A549 (cell line): ENCODE measurements at regions not wholly inside any gene's neighbourhood (a gene's known extent, or its start where the extent isn't known, plus 50 kb on each side); places are given as distances from the start of the nearest gene placed in this dataset.

Source experiments
- ATAC-seq, 2 experiments: fragments of 200-7000 bp in 1 of 2; fragments of >200 bp in 1 of 2; cut with Nextera tagmentation in 1 of 2; cut with Tn5 transposase in 1 of 2; 3 replicates each; pipeline versions ENCODE4 v1.8.0 to v1.9.1; 2018 to 2020; ENCODE audit warnings: mild to moderate bottlenecking in 1 of 2, moderate library complexity in 1 of 2
- CTCF ChIA-PET: fragments of 300-600 bp; sonication (Branson Sonifier 250); formaldehyde crosslinking; extraction: SDS; loops from one replicate; lab custom pipeline; 2021; ENCODE audit warnings: antibody characterized with exemption, inconsistent platforms; lab: Yijun Ruan, JAX
- POLR2A ChIA-PET: fragments of 350-600 bp; formaldehyde crosslinking; extraction: SDS; loops from one replicate; lab custom pipeline; 2021; ENCODE audit warnings: antibody characterized with exemption, inconsistent platforms; lab: Yijun Ruan, JAX
- DNase-seq, 2 experiments: peaks; one replicate each; pipeline versions ENCODE4 v3.0.0 to v3.0.0-alpha.2; 2011 to 2016; ENCODE audit warnings: low read depth in 1 of 2, low spot score in 1 of 2
- FAIRE-seq: peaks from 2 replicates; lab custom pipeline; 2011; peaks lifted over from hg19 to GRCh38; lab: Jason Lieb, UNC
- H3K27ac ChIP-seq, 2 experiments: fragments of >200 bp; sonication (Bioruptor Twin); formaldehyde crosslinking; 3 replicates each; pipeline ENCODE4 v1.5.1; 2016 to 2017
- H3K4me1 ChIP-seq: fragments of >200 bp; sonication (Bioruptor Twin); formaldehyde crosslinking; 3 replicates; pipeline ENCODE4 v1.6.1; 2016
- H3K4me2 ChIP-seq: fragments of >200 bp; sonication (Bioruptor Twin); formaldehyde crosslinking; 3 replicates; pipeline ENCODE4 v1.6.1; 2016
- H3K4me3 ChIP-seq: fragments of >200 bp; sonication (Bioruptor Twin); formaldehyde crosslinking; 3 replicates; pipeline ENCODE4 v1.5.1; 2016
- H3K9me3 ChIP-seq: fragments of >200 bp; sonication (Bioruptor Twin); formaldehyde crosslinking; 3 replicates; pipeline ENCODE4 v1.6.1; 2016
- BHLHE40 ChIP-seq: IDR thresholded peaks from 2 replicates; pipeline ENCODE4 v1.6.1; 2012; ENCODE audit warnings: low read depth, low read length, inconsistent platforms
- CBX8 ChIP-seq: fragments of 200-600 bp; sonication (generic); IDR thresholded peaks from 2 replicates; pipeline ENCODE4 v1.6.1; 2016
- CTCF ChIP-seq: fragments of >200 bp; sonication (Bioruptor Twin); formaldehyde crosslinking; IDR thresholded peaks from 3 replicates; pipeline ENCODE4 v1.5.1; 2016
- EHMT2 ChIP-seq: fragments of 200-600 bp; sonication (generic); IDR thresholded peaks from 2 replicates; pipeline ENCODE4 v1.6.1; 2016; ENCODE audit warnings: antibody characterized with exemption, low read depth, mild to moderate bottlenecking, moderate library complexity
- FOSB ChIP-seq: fragments of 250-450 bp; sonication (Bioruptor Pico); IDR thresholded peaks from 2 replicates; pipeline ENCODE4 v1.5.0; 2020; ENCODE audit warnings: mild to moderate bottlenecking, moderate library complexity
- HOXB13 ChIP-seq: fragments of 250-450 bp; sonication (Bioruptor Pico); IDR thresholded peaks from 2 replicates; pipeline ENCODE4 v1.5.0; 2020; ENCODE audit warnings: low read depth, mild to moderate bottlenecking, moderate library complexity
- KDM5A ChIP-seq: fragments of 200-600 bp; sonication (generic); IDR thresholded peaks from 2 replicates; pipeline ENCODE4 v1.6.1; 2016; ENCODE audit warnings: antibody characterized with exemption, mild to moderate bottlenecking
- MAFK ChIP-seq: fragments of 450-650 bp; IDR thresholded peaks from 2 replicates; pipeline ENCODE4 v1.6.1; 2014; ENCODE audit not compliant: partially characterized antibody
- MAZ ChIP-seq: fragments of 150-350 bp; IDR thresholded peaks from 2 replicates; pipeline ENCODE4 v1.6.1; 2014; ENCODE audit warnings: antibody characterized with exemption, low read depth, low read length, borderline replicate concordance
- NR3C1 ChIP-seq: fragments of >200 bp; sonication (Bioruptor Twin); formaldehyde crosslinking; IDR thresholded peaks from 3 replicates; pipeline ENCODE4 v1.6.1; 2017
- PBX3 ChIP-seq: IDR thresholded peaks from 2 replicates; pipeline ENCODE4 v1.6.1; 2012
- PHF8 ChIP-seq: fragments of 200-600 bp; sonication (generic); IDR thresholded peaks from 2 replicates; pipeline ENCODE4 v1.6.1; 2016; ENCODE audit warnings: low read depth, mild to moderate bottlenecking, antibody characterized with exemption, moderate library complexity, borderline replicate concordance
- RAD21 ChIP-seq, 2 experiments: fragments of >200 bp in 1 of 2; sonication (Bioruptor Twin) in 1 of 2; formaldehyde crosslinking in 1 of 2; IDR thresholded peaks in 1 of 2; conservative IDR thresholded peaks in 1 of 2; 2 replicates in 1 of 2; 3 replicates in 1 of 2; pipeline ENCODE4 v1.6.1; 2012 to 2018; ENCODE audit warnings: inconsistent platforms in 1 of 2
- RFX5 ChIP-seq: fragments of 450-650 bp; IDR thresholded peaks from 2 replicates; pipeline ENCODE4 v1.7.1; 2014; ENCODE audit warnings: antibody characterized with exemption, mild to moderate bottlenecking, moderate library complexity
- RNF2 ChIP-seq: fragments of 200-600 bp; sonication (generic); IDR thresholded peaks from 2 replicates; pipeline ENCODE4 v1.6.1; 2016; ENCODE audit warnings: low read depth, mild to moderate bottlenecking, antibody characterized with exemption, moderate library complexity, borderline replicate concordance
- TFCP2L1 ChIP-seq: fragments of 250-450 bp; sonication (Bioruptor Pico); IDR thresholded peaks from 2 replicates; pipeline ENCODE4 v1.5.0; 2021; ENCODE audit warnings: mild to moderate bottlenecking
- WGBS: methylation state at CpG from one replicate; pipeline ENCODE4 v1.1.6; 2017; ENCODE audit errors: missing lambda C conversion rate; 5-methylcytosine and 5-hydroxymethylcytosine counted together

- ChIA-PET POLR2A (interaction anchor here (0.6 kb wide), 1 partner anchor 1216 kb away, joined by 3 read pairs; no protein-coding TSS in a partner anchor), CTCF (no interaction called here)
- no peak overlapping the region for H3K27ac ChIP-seq
- H3K4me1 ChIP-seq: no peaks in the 10 kb centered on the region
- H3K4me3 ChIP-seq: no peak overlapping the region
- no peak for DNase-seq
- WGBS: 67% methylated on average over 3 of the region's 3 CpGs
- H3K9me3 ChIP-seq: no peaks in the 10 kb centered on the region
- no peak for ATAC-seq
- TF ChIP-seq MAZ: no peak
- H3K4me2 ChIP-seq: no peak overlapping the region
- FAIRE-seq: no peak
These were observed 222.7 kb downstream of the NUF2 start for GRCh38 chr1:163544441-163544840.

DNA sequence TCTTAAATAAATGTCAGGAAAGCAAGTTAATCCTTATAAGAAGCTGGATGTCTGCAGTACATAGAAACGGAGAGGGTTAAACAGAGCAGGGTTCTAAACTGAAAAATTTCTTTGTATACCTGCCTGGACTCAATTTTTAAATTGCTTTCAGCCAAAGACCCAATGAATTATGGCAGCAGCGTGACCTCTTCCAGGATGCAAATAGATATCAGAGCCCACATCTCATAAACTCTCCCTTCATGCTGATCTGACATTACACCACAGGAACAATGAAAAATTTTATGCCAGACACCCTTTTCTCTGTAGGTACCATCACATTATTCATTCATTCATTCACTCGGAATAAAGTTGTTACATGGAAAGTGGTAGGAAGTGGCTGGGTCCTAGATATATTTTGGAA is 236.4 kb downstream of the NUF2 start:
- no peak overlapping the region for H3K27ac ChIP-seq

DNA sequence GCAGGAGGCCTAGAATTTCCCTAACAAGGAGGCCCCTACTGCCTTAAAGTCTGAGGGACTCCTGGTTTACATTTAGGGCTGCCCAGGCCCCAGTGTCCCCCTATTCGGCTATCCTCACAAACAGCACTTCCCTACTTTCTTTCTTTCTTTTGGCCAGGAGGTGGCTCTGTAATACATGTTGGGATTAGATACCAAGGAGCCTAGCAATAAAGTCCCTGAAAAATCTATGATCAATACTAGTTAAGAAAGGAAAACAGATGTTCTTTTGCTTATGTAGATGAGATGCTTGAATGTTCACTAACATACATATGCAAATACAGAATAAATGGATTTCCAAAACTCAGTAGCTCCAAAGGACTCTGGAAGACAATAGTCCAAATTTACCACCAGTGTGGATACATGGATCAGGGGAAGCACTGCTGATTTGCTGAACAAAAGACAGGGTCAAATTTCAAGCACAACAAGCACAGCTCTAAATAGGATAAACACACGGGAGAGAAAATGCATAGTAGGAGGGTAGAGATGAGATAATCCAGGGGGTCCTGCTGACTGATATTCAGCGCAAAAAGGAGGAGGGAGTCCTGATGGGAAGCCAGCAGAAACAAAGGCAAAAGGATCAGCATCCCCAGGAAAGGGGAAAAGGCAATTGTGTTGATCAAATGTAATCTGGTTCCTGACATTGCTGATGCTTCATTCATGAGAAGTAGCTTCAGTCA is 240.0 kb downstream of the NUF2 start:
- CTCF ChIA-PET: no interaction called here
- ATAC-seq: peak; percentile 59 to 63; a peak in 3 of 6 replicates

More for the DNA sequence above, 236.4 kb downstream of the NUF2 start:
- no peak for TF ChIP-seq TFCP2L1 (CRISPR knock-in tag)
- no peak for TF ChIP-seq PBX3
- no peak overlapping the region for H3K4me2 ChIP-seq
- ChIA-PET POLR2A (no interaction called here), CTCF (interaction anchor here (0.8 kb wide), 1 partner anchor 886 kb away, joined by 3 read pairs; no protein-coding TSS in a partner anchor)
- DNase-seq (no peak), ATAC-seq (no peak), FAIRE-seq (no peak)
- WGBS: 10% methylated on average over 3 of the region's 3 CpGs
- no peaks in the 10 kb centered on the region; the same call in 2 of the 3 replicates for H3K9me3 ChIP-seq
- no peaks in the 10 kb centered on the region for H3K4me1 ChIP-seq
- H3K4me3 ChIP-seq: no peak overlapping the region

GRCh38 chr1:163562355-163562754 is 240.6 kb downstream of the NUF2 start:
- no peaks in the 10 kb centered on the region for H3K9me3 ChIP-seq
- no peak overlapping the region for H3K27ac ChIP-seq
- ChIA-PET CTCF (no interaction called here), POLR2A (no interaction called here)
- no peak for FAIRE-seq
- H3K4me2 ChIP-seq: no peak overlapping the region
- 5% methylated on average over 2 of the region's 2 CpGs for WGBS
- H3K4me1 ChIP-seq: no peaks in the 10 kb centered on the region
- no peak overlapping the region for H3K4me3 ChIP-seq
- ATAC-seq: no peak
- DNase-seq: no peak
- TF ChIP-seq PHF8: no peak
- TF ChIP-seq RNF2: no peak
- no peak for TF ChIP-seq HOXB13 (CRISPR knock-in tag)
- TF ChIP-seq MAFK: no peak
- TF ChIP-seq NR3C1: no peak
- no peak for TF ChIP-seq BHLHE40
- TF ChIP-seq FOSB (CRISPR knock-in tag): no peak
- TF ChIP-seq CTCF: no peak
- TF ChIP-seq RFX5: no peak
- no peak for TF ChIP-seq RAD21 (conservative IDR thresholded peaks at IDR 0.05 in 1 of 2, IDR thresholded peaks at IDR 0.05 in 1 of 2)
- TF ChIP-seq CBX8: no peak
- no peak for TF ChIP-seq EHMT2

More for the DNA sequence above, 240.0 kb downstream of the NUF2 start:
- Histone ChIP-seq H3K4me3 (no peak overlapping the region), H3K4me1 (no peaks in the 10 kb centered on the region), H3K4me2 (no peak overlapping the region), H3K27ac (no peak overlapping the region), H3K9me3 (no peaks in the 10 kb centered on the region)
- WGBS: 24% methylated on average over 3 of the region's 3 CpGs
- DNase-seq: peak in 1 of 2 experiments; percentile 8
- TF ChIP-seq CTCF: no peak
- TF ChIP-seq KDM5A: no peak
- TF ChIP-seq RAD21 (conservative IDR thresholded peaks at IDR 0.05 in 1 of 2, IDR thresholded peaks at IDR 0.05 in 1 of 2): peak; percentile 26 to 37; a peak in 2 of 5 replicates
- POLR2A ChIA-PET: no interaction called here
- no peak for FAIRE-seq
